Thyroid gland (tissue), 4 donors: ENCODE measurements at regions not wholly inside any gene's neighbourhood (a gene's known extent, or its start where the extent isn't known, plus 50 kb on each side); places are given as distances from the start of the nearest gene placed in this dataset.
"Not testable (repeated sequence)": the region's sequence is repeated elsewhere in the genome, so short reads cannot be mapped to it uniquely, and the experiment has no call there.

Source experiments
- DNase-seq, 2 donors: peaks; one replicate each; pipeline ENCODE4 v3.0.0-alpha.2; 2019
- H3K27ac ChIP-seq, 3 donors: fragments of 200-600 bp; sonication (generic); 1 replicate in 2 of 3; 2 replicates in 1 of 3; pipeline ENCODE4 v1.5.1; 2016 to 2019; ENCODE audit warnings: mild to moderate bottlenecking in 1 of 3, moderate library complexity in 1 of 3
- H3K27me3 ChIP-seq: fragments of 200-600 bp; sonication (generic); one replicate; pipeline ENCODE4 v1.5.1; 2019
- H3K36me3 ChIP-seq, 2 donors: fragments of 200-600 bp; sonication (generic); one replicate each; pipeline ENCODE4 v1.5.1; 2016 to 2019
- H3K4me1 ChIP-seq, 2 donors: fragments of 200-600 bp; sonication (generic); one replicate each; pipeline ENCODE4 v1.5.1; 2017 to 2019
- H3K4me3 ChIP-seq, 3 donors: fragments of 200-600 bp; sonication (generic); replicated peaks in 1 of 3; 1 replicate in 2 of 3; 2 replicates in 1 of 3; pipeline ENCODE4 v1.5.1; 2016; ENCODE audit warnings: mild to moderate bottlenecking in 1 of 3
- H3K9me3 ChIP-seq: fragments of 200-600 bp; sonication (generic); one replicate; pipeline ENCODE4 v1.5.1; 2017
- CTCF ChIP-seq, 6 experiments: fragments of 200-600 bp in 3 of 6; fragments of 450-650 bp in 3 of 6; sonication (generic) in 3 of 6; IDR thresholded peaks; one replicate each; pipeline ENCODE4 v1.5.1; 2016 to 2019; ENCODE audit warnings: antibody characterized with exemption in 6 of 6, mild to moderate bottlenecking in 2 of 6, inconsistent platforms in 1 of 6, moderate library complexity in 1 of 6
- POLR2A ChIP-seq, 2 donors: fragments of 450-650 bp; IDR thresholded peaks; one replicate each; pipeline ENCODE4 v1.6.1; 2017; ENCODE audit warnings: antibody characterized with exemption in 2 of 2, mild to moderate bottlenecking in 2 of 2, moderate library complexity in 1 of 2
- WGBS, 2 donors: methylation state at CpG; one replicate each; pipeline ENCODE4 v1.1.5; 2017; 5-methylcytosine and 5-hydroxymethylcytosine counted together
- intact Hi-C: fragments of 100-400 bp; cut with DNase I; formaldehyde crosslinking; loops from one replicate; pipeline ENCODE4 v1.15.1; 2023

GRCh38 chr9:22508354-22508753, 61.7 kb downstream of the DMRTA1 start:
- H3K36me3 ChIP-seq, intact Hi-C loops, H3K4me1 ChIP-seq, H3K9me3 ChIP-seq, DNase-seq, H3K4me3 ChIP-seq, H3K27ac ChIP-seq, H3K27me3 ChIP-seq: not testable (repeated sequence)
- 73 to 93% methylated on average over 3 to 6 of the region's 6 CpGs for WGBS, 2 donors

- intact Hi-C loops = no loop called here
Observed at GRCh38 chr9:22508790-22509189, 62.2 kb downstream of the DMRTA1 start.

GRCh38 chr9:22512495-22512894, 65.9 kb downstream of the DMRTA1 start:
- Histone ChIP-seq H3K4me3 (no peak overlapping the region), H3K9me3 (no peaks in the 10 kb centered on the region), H3K36me3 (no peaks in the 10 kb centered on the region), H3K27me3 (no peaks in the 10 kb centered on the region), H3K4me1 (no peaks in the 10 kb centered on the region), H3K27ac (no peak overlapping the region)
- intact Hi-C loops = no loop called here
- DNase-seq = no peak
- TF ChIP-seq POLR2A (IDR thresholded peaks at IDR 0.05) (no peak), CTCF (IDR thresholded peaks at IDR 0.05) (no peak)
- 94 to 97% methylated on average over 3 of the region's 3 CpGs for WGBS, 2 donors

More at GRCh38 chr9:22508790-22509189, 62.2 kb downstream of the DMRTA1 start:
- no peaks in the 10 kb centered on the region for H3K9me3 ChIP-seq
- H3K4me3 ChIP-seq = no peak overlapping the region
- no peak for DNase-seq
- H3K27ac ChIP-seq = no peak overlapping the region
- TF ChIP-seq POLR2A (IDR thresholded peaks at IDR 0.05) (no peak), CTCF (IDR thresholded peaks at IDR 0.05) (no peak)
- no peaks in the 10 kb centered on the region for H3K36me3 ChIP-seq
- H3K4me1 ChIP-seq = no peaks in the 10 kb centered on the region
- WGBS, 2 donors = 88 to 90% methylated on average over 11 of the region's 11 CpGs
- H3K27me3 ChIP-seq = no peaks in the 10 kb centered on the region

GRCh38 chr9:22514871-22515270, 68.2 kb downstream of the DMRTA1 start:
- Histone ChIP-seq H3K36me3 (no peaks in the 10 kb centered on the region), H3K27me3 (no peaks in the 10 kb centered on the region), H3K4me1 (no peaks in the 10 kb centered on the region), H3K9me3 (no peaks in the 10 kb centered on the region), H3K27ac (no peak overlapping the region), H3K4me3 (no peak overlapping the region)
- DNase-seq = no peak
- intact Hi-C loops = no loop called here
- no peak for TF ChIP-seq POLR2A (IDR thresholded peaks at IDR 0.05)

GRCh38 chr9:22522206-22522740, 75.6 kb downstream of the DMRTA1 start:
- H3K4me1 ChIP-seq = no peaks in the 10 kb centered on the region
- TF ChIP-seq POLR2A (IDR thresholded peaks at IDR 0.05) (no peak), CTCF (IDR thresholded peaks at IDR 0.05) (no peak)
- H3K9me3 ChIP-seq = no peaks in the 10 kb centered on the region
- no peak for DNase-seq
- H3K27me3 ChIP-seq = no peaks in the 10 kb centered on the region
- intact Hi-C loops = no loop called here
- no peaks in the 10 kb centered on the region for H3K36me3 ChIP-seq
- H3K4me3 ChIP-seq = no peak overlapping the region
- H3K27ac ChIP-seq = no peak overlapping the region
- 42 to 54% methylated on average over 5 of the region's 5 CpGs for WGBS, 2 donors

- DNase-seq = no peak
- H3K4me1 ChIP-seq = no peaks in the 10 kb centered on the region
- TF ChIP-seq CTCF (IDR thresholded peaks at IDR 0.05) (no peak), POLR2A (IDR thresholded peaks at IDR 0.05) (no peak)
- no peak overlapping the region for H3K4me3 ChIP-seq
- WGBS, 2 donors = 39 to 57% methylated on average over 2 of the region's 2 CpGs
- no peaks in the 10 kb centered on the region for H3K9me3 ChIP-seq
- H3K27ac ChIP-seq = no peak overlapping the region
- intact Hi-C loops = no loop called here
- H3K36me3 ChIP-seq = no peaks in the 10 kb centered on the region
- H3K27me3 ChIP-seq = no peaks in the 10 kb centered on the region
Observed at GRCh38 chr9:22528485-22528884, 81.9 kb downstream of the DMRTA1 start.
